Uterus (tissue), 3 donors: ENCODE measurements at regions not wholly inside any gene's neighbourhood (a gene's known extent, or its start where the extent isn't known, plus 50 kb on each side); places are given as distances from the start of the nearest gene placed in this dataset.

Source experiments
- DNase-seq, 2 donors: peaks; one replicate each; pipeline ENCODE4 v3.0.0-alpha.2; 2019 to 2020
- H3K27ac ChIP-seq, 2 donors: fragments of 200-600 bp; sonication (generic); 1 replicate in 1 of 2; 2 replicates in 1 of 2; pipeline ENCODE4 v1.5.1; 2016 to 2018
- H3K27me3 ChIP-seq, 2 donors: fragments of 200-600 bp; sonication (generic); one replicate each; pipeline ENCODE4 v1.5.1; 2018 to 2019; ENCODE audit warnings: control low read depth in 1 of 2
- H3K36me3 ChIP-seq, 2 donors: fragments of 200-600 bp; sonication (generic); one replicate each; pipeline ENCODE4 v1.5.1; 2019; ENCODE audit warnings: control low read depth in 1 of 2
- H3K4me1 ChIP-seq, 2 donors: fragments of 200-600 bp; sonication (generic); one replicate each; pipeline ENCODE4 v1.5.1; 2018 to 2019; ENCODE audit warnings: control low read depth in 1 of 2
- H3K4me3 ChIP-seq, 2 donors: fragments of 200-600 bp; sonication (generic); 1 replicate in 1 of 2; 2 replicates in 1 of 2; pipeline ENCODE4 v1.5.1; 2018 to 2019; ENCODE audit warnings: mild to moderate bottlenecking in 1 of 2
- H3K9me3 ChIP-seq, 2 donors: fragments of 200-600 bp; sonication (generic); one replicate each; pipeline ENCODE4 v1.5.1; 2019; ENCODE audit warnings: control low read depth in 1 of 2
- POLR2A ChIP-seq, 2 donors: fragments of 450-650 bp; IDR thresholded peaks; one replicate each; pipeline ENCODE4 v1.6.1; 2016; ENCODE audit warnings: antibody characterized with exemption in 2 of 2, mild to moderate bottlenecking in 1 of 2, moderate library complexity in 1 of 2
- intact Hi-C: fragments of 100-400 bp; cut with DNase I; formaldehyde crosslinking; loops from one replicate; pipeline ENCODE4 v1.15.1; 2023; ENCODE audit warnings: low total_unique reads
- TF ChIP-seq, protein P1 (sequence below), 4 experiments: fragments of 200-600 bp in 2 of 4; fragments of 450-650 bp in 2 of 4; sonication (generic) in 2 of 4; IDR thresholded peaks; one replicate each; pipeline ENCODE4 v1.5.1; 2016 to 2019; ENCODE audit warnings: antibody characterized with exemption in 4 of 4, mild to moderate bottlenecking in 2 of 4, moderate library complexity in 1 of 4
- donor health status: DM: yes; HTN: yes; CAD: no.

GRCh38 chr5:110852053-110852452 is 113.2 kb downstream of the SLC25A46 start:
- no peaks in the 10 kb centered on the region for H3K36me3 ChIP-seq
- H3K27me3 ChIP-seq: no peaks in the 10 kb centered on the region
- H3K9me3 ChIP-seq: no peaks in the 10 kb centered on the region
- H3K27ac ChIP-seq: no peak overlapping the region
- TF ChIP-seq POLR2A (IDR thresholded peaks at IDR 0.05): no peak
- TF ChIP-seq, protein P1, sequence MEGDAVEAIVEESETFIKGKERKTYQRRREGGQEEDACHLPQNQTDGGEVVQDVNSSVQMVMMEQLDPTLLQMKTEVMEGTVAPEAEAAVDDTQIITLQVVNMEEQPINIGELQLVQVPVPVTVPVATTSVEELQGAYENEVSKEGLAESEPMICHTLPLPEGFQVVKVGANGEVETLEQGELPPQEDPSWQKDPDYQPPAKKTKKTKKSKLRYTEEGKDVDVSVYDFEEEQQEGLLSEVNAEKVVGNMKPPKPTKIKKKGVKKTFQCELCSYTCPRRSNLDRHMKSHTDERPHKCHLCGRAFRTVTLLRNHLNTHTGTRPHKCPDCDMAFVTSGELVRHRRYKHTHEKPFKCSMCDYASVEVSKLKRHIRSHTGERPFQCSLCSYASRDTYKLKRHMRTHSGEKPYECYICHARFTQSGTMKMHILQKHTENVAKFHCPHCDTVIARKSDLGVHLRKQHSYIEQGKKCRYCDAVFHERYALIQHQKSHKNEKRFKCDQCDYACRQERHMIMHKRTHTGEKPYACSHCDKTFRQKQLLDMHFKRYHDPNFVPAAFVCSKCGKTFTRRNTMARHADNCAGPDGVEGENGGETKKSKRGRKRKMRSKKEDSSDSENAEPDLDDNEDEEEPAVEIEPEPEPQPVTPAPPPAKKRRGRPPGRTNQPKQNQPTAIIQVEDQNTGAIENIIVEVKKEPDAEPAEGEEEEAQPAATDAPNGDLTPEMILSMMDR (IDR thresholded peaks at IDR 0.05): no peak
- no peak for DNase-seq
- intact Hi-C loops: no loop called here
- no peaks in the 10 kb centered on the region for H3K4me1 ChIP-seq
- no peak overlapping the region for H3K4me3 ChIP-seq

DNA sequence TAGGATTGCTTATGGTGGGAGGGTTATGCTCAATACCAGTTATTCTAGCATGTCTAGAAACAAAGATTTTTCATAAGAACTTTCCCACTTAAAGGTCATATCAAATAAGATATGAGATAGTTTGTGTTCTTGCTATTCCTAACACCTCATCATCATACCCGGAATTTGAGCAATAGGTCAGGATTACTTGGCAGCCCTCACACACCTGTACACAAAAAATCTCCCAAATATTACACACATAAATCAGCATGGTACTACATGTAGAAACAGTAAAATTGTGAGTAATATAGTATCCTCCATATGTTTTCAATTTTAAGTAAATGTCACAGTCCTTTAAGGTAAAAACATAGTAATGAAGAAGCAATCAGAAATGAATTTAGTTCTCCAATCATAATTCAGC is 113.7 kb downstream of the SLC25A46 start:
- no peak overlapping the region for H3K4me3 ChIP-seq
- no peaks in the 10 kb centered on the region for H3K4me1 ChIP-seq
- DNase-seq: no peak
- no peaks in the 10 kb centered on the region for H3K27me3 ChIP-seq
- H3K36me3 ChIP-seq: no peaks in the 10 kb centered on the region
- no peaks in the 10 kb centered on the region for H3K9me3 ChIP-seq
- H3K27ac ChIP-seq: no peak overlapping the region
- intact Hi-C loops: no loop called here
- TF ChIP-seq, protein P1 (IDR thresholded peaks at IDR 0.05): no peak
- TF ChIP-seq POLR2A (IDR thresholded peaks at IDR 0.05): no peak

- Histone ChIP-seq H3K27me3 (no peaks in the 10 kb centered on the region), H3K4me1 (no peaks in the 10 kb centered on the region), H3K9me3 (no peaks in the 10 kb centered on the region), H3K27ac (no peak overlapping the region), H3K4me3 (no peak overlapping the region), H3K36me3 (no peaks in the 10 kb centered on the region)
- TF ChIP-seq, protein P1 (IDR thresholded peaks at IDR 0.05): no peak
- TF ChIP-seq POLR2A (IDR thresholded peaks at IDR 0.05): no peak
- DNase-seq: no peak
- intact Hi-C loops: no loop called here
Measured at GRCh38 chr5:110853267-110853666, 114.5 kb downstream of the SLC25A46 start.

DNA sequence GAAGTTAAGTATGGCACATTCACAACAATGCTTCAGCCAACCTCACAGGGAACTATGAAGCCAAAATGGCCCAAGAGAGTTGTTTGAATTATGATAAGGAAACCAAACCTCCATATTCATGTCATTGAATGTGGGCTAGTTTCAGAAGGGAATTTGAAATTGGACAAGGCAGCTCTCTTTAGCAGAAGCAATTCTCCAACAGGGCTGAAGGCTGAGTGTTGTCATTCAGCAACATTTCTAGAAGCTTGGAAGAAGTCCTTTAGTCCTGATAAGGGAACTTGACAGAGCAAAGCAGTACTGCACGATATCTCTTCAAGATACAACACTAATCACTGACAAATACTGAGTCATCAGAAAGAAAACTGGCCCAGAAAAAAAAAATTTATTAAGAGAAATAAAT is 115.4 kb downstream of the SLC25A46 start:
- Histone ChIP-seq H3K9me3 (no peaks in the 10 kb centered on the region), H3K27ac (no peak overlapping the region), H3K4me3 (no peak overlapping the region), H3K36me3 (no peaks in the 10 kb centered on the region), H3K4me1 (no peaks in the 10 kb centered on the region), H3K27me3 (no peaks in the 10 kb centered on the region)
- TF ChIP-seq, protein P1 (IDR thresholded peaks at IDR 0.05): no peak
- DNase-seq: no peak
- intact Hi-C loops: no loop called here

DNA sequence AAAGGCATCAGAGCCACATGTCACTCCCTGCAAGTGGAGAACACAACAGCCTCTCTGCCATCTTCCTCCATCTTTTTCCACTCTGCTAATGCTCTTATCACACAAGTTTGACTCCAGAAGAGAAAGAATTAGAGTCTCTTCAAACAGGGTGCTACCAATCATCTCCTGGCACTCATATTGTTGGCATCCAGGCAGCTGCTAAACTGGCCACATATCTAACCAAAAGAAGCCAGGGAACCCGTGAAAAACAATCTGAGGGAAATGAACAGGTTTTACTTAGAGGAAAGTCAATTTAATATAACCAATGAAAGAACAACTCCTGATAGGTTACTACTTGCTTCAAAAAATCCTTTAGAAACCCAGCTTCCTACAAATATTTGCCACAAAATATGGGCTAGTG is 117.2 kb downstream of the SLC25A46 start:
- Histone ChIP-seq H3K27me3 (no peaks in the 10 kb centered on the region), H3K4me1 (no peaks in the 10 kb centered on the region), H3K36me3 (no peaks in the 10 kb centered on the region), H3K4me3 (no peak overlapping the region), H3K27ac (no peak overlapping the region), H3K9me3 (no peaks in the 10 kb centered on the region)
- intact Hi-C loops: no loop called here
- TF ChIP-seq, protein P1 (IDR thresholded peaks at IDR 0.05): no peak
- TF ChIP-seq POLR2A (IDR thresholded peaks at IDR 0.05): no peak
- no peak for DNase-seq
